GOT3 (cell line): ENCODE measurements at regions not wholly inside any gene's neighbourhood (a gene's known extent, or its start where the extent isn't known, plus 50 kb on each side); places are given as distances from the start of the nearest gene placed in this dataset.
A peak's percentile ranks its signal among the peaks of the same experiment; 100 is the strongest.
"Not testable (repeated sequence)": the region's sequence is repeated elsewhere in the genome, so short reads cannot be mapped to it uniquely, and the experiment has no call there.

ENCODE experiments used
- DNase-seq: peaks from one replicate; lab custom pipeline; 2025; ENCODE audit warnings: mixed read lengths; lab: John Stamatoyannopoulos, UW

DNA sequence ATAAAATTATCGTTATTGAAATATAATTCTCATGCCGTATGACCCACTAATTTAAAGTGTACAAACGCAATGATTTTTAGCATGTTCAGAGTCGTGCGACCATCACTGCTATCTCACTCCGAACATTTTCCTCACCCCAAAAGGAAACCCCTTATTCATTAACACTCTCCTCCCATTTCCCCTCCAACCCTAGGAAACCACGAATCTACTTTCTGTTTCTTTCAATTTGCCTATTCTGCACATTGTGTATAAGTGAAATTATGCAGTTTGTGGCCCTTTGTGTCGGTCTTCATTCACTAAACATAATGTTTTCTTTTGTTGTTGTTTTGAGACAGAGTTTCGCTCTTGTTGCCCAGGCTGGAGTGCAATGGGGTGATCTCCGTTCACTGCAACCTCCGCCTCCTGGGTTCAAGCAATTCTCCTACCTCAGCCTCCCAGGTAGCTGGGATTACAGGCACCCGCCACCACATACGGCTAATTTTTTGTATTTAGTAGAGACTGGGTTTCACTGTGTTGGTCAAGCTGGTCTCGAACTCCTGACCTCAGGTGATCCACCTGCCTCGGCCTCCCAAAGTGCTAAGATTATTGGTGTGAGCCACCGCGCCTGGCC is 99.7 kb upstream of the ZNF217 start:
- no peak for DNase-seq

DNA sequence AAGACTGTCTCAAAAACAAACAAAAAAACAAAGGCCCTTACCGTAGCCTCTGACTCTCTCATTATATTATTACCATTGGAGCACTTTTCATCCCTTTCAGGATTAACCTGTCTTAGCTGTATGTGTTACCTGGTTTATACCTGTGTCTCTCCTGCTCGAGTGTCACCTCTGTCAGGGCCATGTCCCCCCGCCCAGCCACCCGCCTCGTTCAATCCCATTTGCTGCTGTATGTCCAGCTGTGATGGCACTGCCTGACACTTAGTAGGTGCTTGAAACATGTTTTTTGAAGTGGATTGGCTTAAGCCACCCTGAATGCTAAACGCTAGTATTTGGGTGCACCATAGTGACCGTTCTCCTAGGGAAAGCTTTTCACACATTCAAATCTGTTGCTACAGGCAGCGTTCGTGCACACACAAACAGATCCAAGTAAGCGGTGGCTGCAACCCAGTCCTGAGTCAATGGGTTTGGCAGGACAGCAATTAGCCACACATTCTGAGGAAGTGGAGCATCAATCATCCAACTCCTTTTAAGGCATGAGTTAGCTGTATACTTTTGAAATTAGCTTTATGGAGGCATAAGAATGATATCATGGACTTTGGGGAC is 98.9 kb upstream of the ZNF217 start:
- DNase-seq, result peak; percentile 63

- DNase-seq, result no peak
Observed at GRCh38 chr20:53691811-53692192, 98.2 kb upstream of the ZNF217 start.

GRCh38 chr20:53691060-53691810 is 97.6 kb upstream of the ZNF217 start:
- DNase-seq, result no peak

- no peak for DNase-seq
Observed at GRCh38 chr20:53688085-53688484, 94.4 kb upstream of the ZNF217 start.

DNA sequence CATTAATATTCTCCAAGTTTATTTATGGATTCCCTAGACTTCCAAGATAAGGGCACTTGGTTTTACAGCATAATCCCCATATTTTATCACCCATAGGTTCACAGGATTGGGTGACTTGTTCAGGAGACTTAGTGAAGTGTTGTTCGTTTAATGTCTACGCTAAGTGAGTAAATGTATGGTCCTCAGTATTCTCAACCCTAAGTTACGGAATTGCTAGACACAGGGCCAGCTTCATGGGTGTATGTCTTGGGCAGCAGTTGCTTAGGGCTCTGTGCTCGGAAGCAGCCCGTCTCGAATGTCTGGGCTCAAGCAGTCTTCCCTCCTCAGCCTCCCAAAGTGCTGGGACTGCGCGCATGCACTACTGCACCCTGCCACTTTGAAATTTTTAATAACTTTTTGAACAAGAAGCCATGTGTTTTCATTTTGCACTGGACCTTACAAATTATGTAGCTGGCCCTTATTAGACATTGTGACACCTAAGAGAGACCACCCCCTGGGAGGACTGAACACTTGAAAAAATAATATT is 91.5 kb upstream of the ZNF217 start:
- no peak for DNase-seq

DNA sequence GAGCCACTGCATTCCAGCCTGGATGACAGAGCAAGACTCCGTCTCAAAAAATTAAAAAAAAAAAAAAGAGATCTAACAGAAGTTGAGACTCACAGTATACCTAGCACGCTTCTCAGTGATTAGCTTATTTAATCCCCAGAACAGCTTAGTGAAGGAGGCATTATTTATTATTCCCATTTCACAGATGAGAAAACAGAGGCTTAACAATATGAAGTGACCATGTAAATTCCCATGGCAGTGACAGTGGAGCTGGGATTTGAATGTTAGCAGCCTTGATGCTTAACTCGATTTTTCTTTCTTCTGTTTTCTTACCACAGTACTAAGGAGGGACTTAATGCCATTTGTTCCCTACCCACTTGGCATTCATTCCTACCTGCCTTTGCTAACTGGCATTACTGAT is 89.9 kb upstream of the ZNF217 start:
- no peak for DNase-seq

DNA sequence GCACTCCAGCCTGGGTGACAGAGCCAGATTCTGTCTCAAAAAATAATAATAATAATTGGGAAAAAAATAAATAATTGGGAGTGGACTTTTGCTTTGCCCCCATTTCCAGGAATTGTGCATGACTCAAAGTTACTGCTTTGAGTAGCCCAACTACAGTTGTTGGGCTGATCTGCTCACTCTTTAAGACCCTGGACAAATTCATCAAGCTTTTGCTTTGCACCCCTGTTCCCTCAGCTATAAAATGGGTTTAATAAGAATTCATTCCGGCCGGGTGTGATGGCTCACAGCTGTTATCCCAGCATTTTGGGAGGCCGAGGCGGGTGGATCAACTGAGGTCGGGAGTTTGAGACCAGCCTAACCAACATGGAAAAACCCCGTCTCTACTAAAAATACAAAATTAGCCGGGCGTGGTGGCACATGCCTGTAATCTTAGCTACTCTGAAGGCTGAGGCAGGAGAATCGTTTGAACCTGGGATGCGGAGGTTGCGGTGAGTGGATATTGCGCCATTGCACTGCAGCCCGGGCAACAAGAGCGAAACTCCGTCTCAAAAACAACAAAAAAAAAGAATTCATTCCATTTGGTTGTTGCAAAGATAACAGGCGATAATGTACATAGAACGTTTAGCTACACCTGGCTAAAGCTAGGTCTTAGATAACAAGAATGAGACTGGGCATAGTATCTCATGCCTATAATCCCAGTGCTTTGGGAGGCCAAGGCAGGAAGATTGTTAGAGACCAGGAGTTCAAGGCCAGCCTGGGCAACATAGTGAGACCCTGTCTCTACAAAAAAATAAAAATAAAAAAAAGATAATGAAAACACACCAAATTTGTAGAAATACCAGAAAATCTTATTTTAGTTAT is 87.9 kb upstream of the ZNF217 start:
- no peak for DNase-seq

- no peak for DNase-seq
Observed at GRCh38 chr20:53679597-53680309, 86.1 kb upstream of the ZNF217 start.

DNA sequence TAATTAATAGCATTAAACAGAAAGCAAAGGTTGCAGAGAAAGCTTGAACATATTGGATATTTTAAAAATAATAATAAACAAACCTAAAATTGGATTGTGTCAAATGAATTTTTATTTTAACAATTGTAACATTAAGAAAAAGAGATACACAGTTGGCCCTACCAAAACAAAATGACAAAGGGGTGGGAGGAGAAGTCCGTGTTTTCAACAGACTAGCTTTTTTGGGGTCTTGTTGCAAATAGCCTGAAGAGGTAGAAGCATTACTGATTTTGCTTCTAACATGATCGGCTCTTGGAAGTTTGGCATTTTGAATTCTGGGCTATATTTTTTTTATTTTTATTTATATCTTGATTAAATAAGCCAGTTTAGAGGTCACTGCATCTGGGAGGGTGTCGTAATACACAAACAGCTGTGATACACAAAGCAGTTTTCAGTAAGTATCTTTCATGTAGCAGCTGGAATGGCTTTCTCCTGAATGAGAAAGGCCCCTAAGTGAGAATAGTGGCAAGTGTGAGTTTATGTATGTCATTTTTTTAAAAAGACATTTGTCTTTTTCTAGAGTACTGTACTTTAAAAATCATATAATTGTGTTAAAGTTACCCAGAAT is 85.5 kb upstream of the ZNF217 start:
- no peak for DNase-seq

GRCh38 chr20:53678315-53678989 is 84.8 kb upstream of the ZNF217 start:
- no peak for DNase-seq

DNA sequence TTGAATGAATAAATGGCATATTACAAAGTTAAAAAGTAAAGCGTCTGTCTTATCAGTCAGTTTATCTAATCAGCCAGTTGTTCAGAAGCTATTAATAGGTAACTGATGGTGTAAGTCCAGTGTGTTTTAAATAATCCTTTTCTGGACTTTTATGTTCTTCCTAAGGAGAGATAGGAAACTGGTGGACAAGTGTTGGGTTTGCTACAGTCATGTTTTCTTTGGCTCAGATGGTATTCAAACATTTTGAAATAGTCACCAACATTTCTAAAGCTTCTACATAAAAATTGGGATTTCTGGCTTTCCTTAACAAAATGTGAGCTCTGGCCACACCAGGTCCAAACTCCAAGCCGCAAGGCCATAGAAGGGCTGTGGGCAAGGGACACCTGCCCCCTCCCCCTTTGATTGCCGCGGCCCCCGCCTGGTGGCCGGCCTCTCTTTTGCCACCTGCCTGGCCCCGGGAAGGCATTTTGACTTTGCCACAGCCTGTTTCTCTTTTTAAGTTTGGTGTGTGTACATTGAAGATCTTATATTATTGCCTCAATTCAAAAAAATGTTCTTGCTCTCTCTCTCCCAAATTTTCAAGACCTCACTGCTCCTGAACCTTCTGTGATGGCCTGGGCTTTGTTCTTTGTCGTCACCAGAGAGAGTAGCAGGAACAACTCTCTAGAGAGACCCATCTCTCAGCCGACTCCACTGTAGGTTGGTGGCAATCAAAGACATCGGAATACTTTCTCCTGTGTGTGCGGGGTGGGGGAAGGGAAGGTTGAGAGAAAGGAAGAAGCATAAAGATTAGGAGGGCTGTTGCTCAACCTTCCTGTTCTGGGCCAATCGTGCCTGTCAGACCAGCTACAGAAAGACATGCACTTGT is 84.0 kb upstream of the ZNF217 start:
- no peak for DNase-seq

GRCh38 chr20:53676987-53677386 is 83.3 kb upstream of the ZNF217 start:
- DNase-seq, result no peak

DNA sequence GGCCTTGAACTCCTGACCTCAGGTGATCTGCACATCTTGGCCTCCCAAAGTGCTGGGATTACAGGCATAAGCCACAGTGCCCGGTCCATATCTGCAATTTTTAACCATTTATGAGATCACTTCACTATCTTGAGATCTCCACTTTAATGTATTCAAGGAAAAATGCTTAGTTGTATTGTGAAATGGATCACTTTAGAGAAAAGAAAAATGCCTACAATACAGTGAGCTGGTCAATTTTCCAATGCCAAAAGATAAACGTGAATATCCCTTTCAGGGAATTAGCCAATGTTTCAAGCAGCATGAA is 82.8 kb upstream of the ZNF217 start:
- DNase-seq, result no peak

- no peak for DNase-seq
Observed at GRCh38 chr20:53672484-53673129, 79.0 kb upstream of the ZNF217 start.

- no peak for DNase-seq
Observed at GRCh38 chr20:53671370-53671769, 77.7 kb upstream of the ZNF217 start.

GRCh38 chr20:53669517-53670313 is 76.1 kb upstream of the ZNF217 start:
- DNase-seq, result not testable (repeated sequence)

DNA sequence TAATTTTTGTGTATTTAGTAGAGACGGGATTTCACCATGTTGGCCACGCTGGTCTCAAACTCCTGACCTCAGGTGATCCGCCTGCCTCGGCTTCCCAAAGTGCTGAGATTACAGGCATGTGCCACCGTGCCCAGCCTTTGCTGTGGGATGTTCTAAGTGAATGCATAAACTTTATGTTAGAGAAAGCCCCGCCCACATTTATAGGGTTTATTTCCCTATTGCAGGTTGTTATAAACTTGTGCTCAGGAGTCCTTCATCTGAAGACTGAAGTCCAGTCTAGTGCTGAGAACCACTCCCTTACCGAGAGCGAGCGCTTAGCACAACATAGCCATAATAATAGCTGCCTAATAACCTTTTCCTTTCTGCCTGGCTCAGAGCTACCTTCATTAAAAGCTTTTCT is 75.4 kb upstream of the ZNF217 start:
- DNase-seq, result no peak
